ENCODE measurements at regions not wholly inside any gene's neighbourhood (a gene's known extent, or its start where the extent isn't known, plus 50 kb on each side); places are given as distances from the start of the nearest gene placed in this dataset.

- TF ChIP-seq CTCF (IDR thresholded peaks at IDR 0.05) (no peak), POLR2AphosphoS5 (IDR thresholded peaks at IDR 0.05; ENCODE audit: insufficient read depth in 1 of 2, low read depth in 1 of 2) (no peak)
Measured at GRCh38 chr1:106793651-106794050, 262.8 kb upstream of the PRMT6 start.
